ENCODE measurements at regions not wholly inside any gene's neighbourhood (a gene's known extent, or its start where the extent isn't known, plus 50 kb on each side); places are given as distances from the start of the nearest gene placed in this dataset.

DNA sequence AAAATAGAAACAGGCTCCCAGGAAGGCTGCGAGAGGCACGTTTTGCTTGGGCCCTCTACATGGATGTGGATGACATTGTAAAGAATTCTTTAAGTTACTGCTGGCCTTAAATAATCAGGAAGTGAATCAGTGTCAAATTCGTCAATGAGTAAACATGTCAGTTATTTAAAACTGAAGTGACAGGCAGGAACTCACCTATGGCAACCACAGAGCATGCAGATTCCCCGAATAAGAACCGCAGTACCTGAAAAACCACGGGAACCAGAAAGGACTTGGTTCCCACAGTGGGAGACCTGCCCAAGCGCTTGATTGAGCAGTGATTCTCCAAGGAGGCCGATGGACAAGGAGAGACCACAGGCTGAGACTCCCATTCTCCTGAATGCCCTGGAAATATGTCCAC lies 351.2 kb upstream of the AKR1E2 start:
- ChIA-PET CTCF (interaction anchor here (0.6 kb wide), 1 partner anchor 251 kb away, joined by 5 read pairs; no protein-coding TSS in a partner anchor), POLR2A (interaction anchor here (0.7 kb wide), 1 partner anchor 433 kb away, joined by 3 read pairs; no protein-coding TSS in a partner anchor)
- TF ChIP-seq, protein P1, sequence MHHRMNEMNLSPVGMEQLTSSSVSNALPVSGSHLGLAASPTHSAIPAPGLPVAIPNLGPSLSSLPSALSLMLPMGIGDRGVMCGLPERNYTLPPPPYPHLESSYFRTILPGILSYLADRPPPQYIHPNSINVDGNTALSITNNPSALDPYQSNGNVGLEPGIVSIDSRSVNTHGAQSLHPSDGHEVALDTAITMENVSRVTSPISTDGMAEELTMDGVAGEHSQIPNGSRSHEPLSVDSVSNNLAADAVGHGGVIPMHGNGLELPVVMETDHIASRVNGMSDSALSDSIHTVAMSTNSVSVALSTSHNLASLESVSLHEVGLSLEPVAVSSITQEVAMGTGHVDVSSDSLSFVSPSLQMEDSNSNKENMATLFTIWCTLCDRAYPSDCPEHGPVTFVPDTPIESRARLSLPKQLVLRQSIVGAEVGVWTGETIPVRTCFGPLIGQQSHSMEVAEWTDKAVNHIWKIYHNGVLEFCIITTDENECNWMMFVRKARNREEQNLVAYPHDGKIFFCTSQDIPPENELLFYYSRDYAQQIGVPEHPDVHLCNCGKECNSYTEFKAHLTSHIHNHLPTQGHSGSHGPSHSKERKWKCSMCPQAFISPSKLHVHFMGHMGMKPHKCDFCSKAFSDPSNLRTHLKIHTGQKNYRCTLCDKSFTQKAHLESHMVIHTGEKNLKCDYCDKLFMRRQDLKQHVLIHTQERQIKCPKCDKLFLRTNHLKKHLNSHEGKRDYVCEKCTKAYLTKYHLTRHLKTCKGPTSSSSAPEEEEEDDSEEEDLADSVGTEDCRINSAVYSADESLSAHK (tag by site-specific recombination; IDR thresholded peaks at IDR 0.05) = no peak
- TF ChIP-seq ZNF670 (tag by site-specific recombination; IDR thresholded peaks at IDR 0.05; ENCODE audit: low read depth) (no peak), PRDM1 (tag by site-specific recombination; IDR thresholded peaks at IDR 0.05) (no peak), ZIC2 (tag by site-specific recombination; IDR thresholded peaks at IDR 0.05) (no peak), ZNF596 (tag by site-specific recombination; IDR thresholded peaks at IDR 0.05) (no peak), SALL2 (tag by site-specific recombination; IDR thresholded peaks at IDR 0.05; ENCODE audit: borderline replicate concordance) (no peak), KLF16 (tag by site-specific recombination; IDR thresholded peaks at IDR 0.05) (no peak), ZNF132 (tag by site-specific recombination; IDR thresholded peaks at IDR 0.05; ENCODE audit: borderline replicate concordance) (no peak), ZNF837 (tag by site-specific recombination; IDR thresholded peaks at IDR 0.05) (no peak), ZNF335 (tag by site-specific recombination; conservative IDR thresholded peaks at IDR 0.05) (no peak), ZNF747 (tag by site-specific recombination; IDR thresholded peaks at IDR 0.05) (no peak), MEIS1 (CRISPR knock-in tag; IDR thresholded peaks at IDR 0.05; ENCODE audit: borderline replicate concordance) (no peak), ZFP41 (tag by site-specific recombination; IDR thresholded peaks at IDR 0.05; ENCODE audit: borderline replicate concordance) (no peak), ZNF311 (tag by site-specific recombination; IDR thresholded peaks at IDR 0.05; ENCODE audit: borderline replicate concordance) (no peak), ZNF610 (tag by site-specific recombination; IDR thresholded peaks at IDR 0.05; ENCODE audit: borderline replicate concordance) (no peak), ZNF426 (tag by site-specific recombination; IDR thresholded peaks at IDR 0.05) (no peak)
- TF ChIP-seq, protein P2, sequence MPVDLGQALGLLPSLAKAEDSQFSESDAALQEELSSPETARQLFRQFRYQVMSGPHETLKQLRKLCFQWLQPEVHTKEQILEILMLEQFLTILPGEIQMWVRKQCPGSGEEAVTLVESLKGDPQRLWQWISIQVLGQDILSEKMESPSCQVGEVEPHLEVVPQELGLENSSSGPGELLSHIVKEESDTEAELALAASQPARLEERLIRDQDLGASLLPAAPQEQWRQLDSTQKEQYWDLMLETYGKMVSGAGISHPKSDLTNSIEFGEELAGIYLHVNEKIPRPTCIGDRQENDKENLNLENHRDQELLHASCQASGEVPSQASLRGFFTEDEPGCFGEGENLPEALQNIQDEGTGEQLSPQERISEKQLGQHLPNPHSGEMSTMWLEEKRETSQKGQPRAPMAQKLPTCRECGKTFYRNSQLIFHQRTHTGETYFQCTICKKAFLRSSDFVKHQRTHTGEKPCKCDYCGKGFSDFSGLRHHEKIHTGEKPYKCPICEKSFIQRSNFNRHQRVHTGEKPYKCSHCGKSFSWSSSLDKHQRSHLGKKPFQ (tag by site-specific recombination; IDR thresholded peaks at IDR 0.05) = no peak
- TF ChIP-seq, protein P3, sequence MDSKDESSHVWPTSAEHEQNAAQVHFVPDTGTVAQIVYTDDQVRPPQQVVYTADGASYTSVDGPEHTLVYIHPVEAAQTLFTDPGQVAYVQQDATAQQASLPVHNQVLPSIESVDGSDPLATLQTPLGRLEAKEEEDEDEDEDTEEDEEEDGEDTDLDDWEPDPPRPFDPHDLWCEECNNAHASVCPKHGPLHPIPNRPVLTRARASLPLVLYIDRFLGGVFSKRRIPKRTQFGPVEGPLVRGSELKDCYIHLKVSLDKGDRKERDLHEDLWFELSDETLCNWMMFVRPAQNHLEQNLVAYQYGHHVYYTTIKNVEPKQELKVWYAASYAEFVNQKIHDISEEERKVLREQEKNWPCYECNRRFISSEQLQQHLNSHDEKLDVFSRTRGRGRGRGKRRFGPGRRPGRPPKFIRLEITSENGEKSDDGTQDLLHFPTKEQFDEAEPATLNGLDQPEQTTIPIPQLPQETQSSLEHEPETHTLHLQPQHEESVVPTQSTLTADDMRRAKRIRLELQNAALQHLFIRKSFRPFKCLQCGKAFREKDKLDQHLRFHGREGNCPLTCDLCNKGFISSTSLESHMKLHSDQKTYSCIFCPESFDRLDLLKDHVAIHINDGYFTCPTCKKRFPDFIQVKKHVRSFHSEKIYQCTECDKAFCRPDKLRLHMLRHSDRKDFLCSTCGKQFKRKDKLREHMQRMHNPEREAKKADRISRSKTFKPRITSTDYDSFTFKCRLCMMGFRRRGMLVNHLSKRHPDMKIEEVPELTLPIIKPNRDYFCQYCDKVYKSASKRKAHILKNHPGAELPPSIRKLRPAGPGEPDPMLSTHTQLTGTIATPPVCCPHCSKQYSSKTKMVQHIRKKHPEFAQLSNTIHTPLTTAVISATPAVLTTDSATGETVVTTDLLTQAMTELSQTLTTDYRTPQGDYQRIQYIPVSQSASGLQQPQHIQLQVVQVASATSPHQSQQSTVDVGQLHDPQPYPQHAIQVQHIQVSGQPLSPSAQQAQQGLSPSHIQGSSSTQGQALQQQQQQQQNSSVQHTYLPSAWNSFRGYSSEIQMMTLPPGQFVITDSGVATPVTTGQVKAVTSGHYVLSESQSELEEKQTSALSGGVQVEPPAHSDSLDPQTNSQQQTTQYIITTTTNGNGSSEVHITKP (tag by site-specific recombination; IDR thresholded peaks at IDR 0.05) = no peak
- TF ChIP-seq, protein P4, sequence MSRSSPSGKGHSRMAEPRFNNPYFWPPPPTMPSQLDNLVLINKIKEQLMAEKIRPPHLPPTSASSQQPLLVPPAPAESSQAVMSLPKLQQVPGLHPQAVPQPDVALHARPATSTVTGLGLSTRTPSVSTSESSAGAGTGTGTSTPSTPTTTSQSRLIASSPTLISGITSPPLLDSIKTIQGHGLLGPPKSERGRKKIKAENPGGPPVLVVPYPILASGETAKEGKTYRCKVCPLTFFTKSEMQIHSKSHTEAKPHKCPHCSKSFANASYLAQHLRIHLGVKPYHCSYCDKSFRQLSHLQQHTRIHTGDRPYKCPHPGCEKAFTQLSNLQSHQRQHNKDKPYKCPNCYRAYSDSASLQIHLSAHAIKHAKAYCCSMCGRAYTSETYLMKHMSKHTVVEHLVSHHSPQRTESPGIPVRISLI (tag by site-specific recombination; IDR thresholded peaks at IDR 0.05) = no peak
- TF ChIP-seq, protein P5, sequence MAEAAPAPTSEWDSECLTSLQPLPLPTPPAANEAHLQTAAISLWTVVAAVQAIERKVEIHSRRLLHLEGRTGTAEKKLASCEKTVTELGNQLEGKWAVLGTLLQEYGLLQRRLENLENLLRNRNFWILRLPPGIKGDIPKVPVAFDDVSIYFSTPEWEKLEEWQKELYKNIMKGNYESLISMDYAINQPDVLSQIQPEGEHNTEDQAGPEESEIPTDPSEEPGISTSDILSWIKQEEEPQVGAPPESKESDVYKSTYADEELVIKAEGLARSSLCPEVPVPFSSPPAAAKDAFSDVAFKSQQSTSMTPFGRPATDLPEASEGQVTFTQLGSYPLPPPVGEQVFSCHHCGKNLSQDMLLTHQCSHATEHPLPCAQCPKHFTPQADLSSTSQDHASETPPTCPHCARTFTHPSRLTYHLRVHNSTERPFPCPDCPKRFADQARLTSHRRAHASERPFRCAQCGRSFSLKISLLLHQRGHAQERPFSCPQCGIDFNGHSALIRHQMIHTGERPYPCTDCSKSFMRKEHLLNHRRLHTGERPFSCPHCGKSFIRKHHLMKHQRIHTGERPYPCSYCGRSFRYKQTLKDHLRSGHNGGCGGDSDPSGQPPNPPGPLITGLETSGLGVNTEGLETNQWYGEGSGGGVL (tag by site-specific recombination; IDR thresholded peaks at IDR 0.05) = no peak

More for the DNA sequence above, 351.2 kb upstream of the AKR1E2 start:
- H3K27ac ChIP-seq (ENCODE audit: extremely low read depth, low read depth, low read length) = no peak overlapping the region
- no peaks in the 10 kb centered on the region for H3K36me3 ChIP-seq (ENCODE audit: control insufficient read depth in 2 of 2, insufficient read depth in 1 of 2, low read length in 2 of 2)
- H3K9me3 ChIP-seq (ENCODE audit: control insufficient read depth, insufficient read depth, low read depth, low read length) = no peaks in the 10 kb centered on the region
- H3K4me1 ChIP-seq (ENCODE audit: control insufficient read depth, insufficient read depth, low read length) = no peaks in the 10 kb centered on the region
- no peak overlapping the region for H3K4me3 ChIP-seq (ENCODE audit: low read depth, low read length)
